ENCODE measurements at regions not wholly inside any gene's neighbourhood (a gene's known extent, or its start where the extent isn't known, plus 50 kb on each side); places are given as distances from the start of the nearest gene placed in this dataset.
"Not testable (repeated sequence)": the region's sequence is repeated elsewhere in the genome, so short reads cannot be mapped to it uniquely, and the experiment has no call there.

DNA sequence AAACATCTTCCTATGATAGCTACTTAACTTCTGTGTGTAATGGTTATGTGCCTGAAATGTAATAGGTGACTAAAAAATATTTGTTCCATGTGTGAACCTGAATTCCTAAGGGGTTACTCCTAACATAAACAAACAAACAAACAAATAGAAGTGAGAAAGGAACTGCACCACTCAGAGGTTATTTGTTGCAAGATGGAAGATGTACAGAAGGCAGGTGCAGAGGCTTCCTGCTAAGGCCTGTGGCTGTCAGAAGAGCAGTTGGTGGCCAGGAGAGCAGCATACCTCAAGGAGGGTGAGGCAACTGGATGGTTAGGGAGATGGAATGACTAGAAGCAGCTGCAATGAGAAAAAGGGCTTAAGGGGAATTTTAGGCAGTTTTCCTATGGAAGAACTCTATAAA, 940.6 kb downstream of the TTLL7 start:
- no peak overlapping the region for H3K4me3 ChIP-seq (ENCODE audit: low read depth, low read length)
- DNase-seq (ENCODE audit: low read depth) = no peak
- no peak for TF ChIP-seq POLR2A (IDR thresholded peaks at IDR 0.05; ENCODE audit: extremely low read depth, insufficient read length)
- no peak for TF ChIP-seq MYC (IDR thresholded peaks at IDR 0.05; ENCODE audit: low read depth, low read length)
- no peak for TF ChIP-seq CTCF (IDR thresholded peaks at IDR 0.05; ENCODE audit: low read depth, low read length)
- no peak for TF ChIP-seq MAX (IDR thresholded peaks at IDR 0.05; ENCODE audit: low read depth, low read length)

- no peak for DNase-seq (ENCODE audit: low read depth)
- TF ChIP-seq CTCF (IDR thresholded peaks at IDR 0.05; ENCODE audit: low read depth, low read length) (no peak), MAX (IDR thresholded peaks at IDR 0.05; ENCODE audit: low read depth, low read length) (no peak), MYC (IDR thresholded peaks at IDR 0.05; ENCODE audit: low read depth, low read length) (no peak), POLR2A (IDR thresholded peaks at IDR 0.05; ENCODE audit: extremely low read depth, insufficient read length) (no peak)
- H3K4me3 ChIP-seq (ENCODE audit: low read depth, low read length) = no peak overlapping the region
Measured at GRCh38 chr1:83055391-83056170, 943.4 kb downstream of the TTLL7 start.

DNA sequence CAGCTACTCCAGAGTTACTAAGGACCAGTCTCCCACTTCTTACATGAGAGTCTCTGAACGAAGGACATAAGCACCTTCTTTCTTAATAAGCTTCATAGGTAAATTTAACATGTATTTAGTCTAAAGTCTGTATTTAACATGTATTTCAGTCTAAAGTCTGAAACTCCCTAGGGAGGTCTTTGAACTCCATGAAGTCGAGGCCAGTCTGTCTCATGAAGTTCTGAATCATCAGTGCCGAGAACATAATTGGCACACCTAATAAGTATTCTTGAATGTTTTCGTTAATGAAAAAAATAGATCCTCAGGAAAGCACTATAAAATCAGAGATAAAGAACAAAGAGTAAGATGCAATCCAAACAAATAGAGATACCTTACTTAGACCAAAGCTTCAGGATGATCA, 945.5 kb downstream of the TTLL7 start:
- no peak for DNase-seq (ENCODE audit: low read depth)
- H3K4me3 ChIP-seq (ENCODE audit: low read depth, low read length) = no peak overlapping the region
- TF ChIP-seq POLR2A (IDR thresholded peaks at IDR 0.05; ENCODE audit: extremely low read depth, insufficient read length) (no peak), MAX (IDR thresholded peaks at IDR 0.05; ENCODE audit: low read depth, low read length) (no peak), MYC (IDR thresholded peaks at IDR 0.05; ENCODE audit: low read depth, low read length) (no peak), CTCF (IDR thresholded peaks at IDR 0.05; ENCODE audit: low read depth, low read length) (no peak)

DNA sequence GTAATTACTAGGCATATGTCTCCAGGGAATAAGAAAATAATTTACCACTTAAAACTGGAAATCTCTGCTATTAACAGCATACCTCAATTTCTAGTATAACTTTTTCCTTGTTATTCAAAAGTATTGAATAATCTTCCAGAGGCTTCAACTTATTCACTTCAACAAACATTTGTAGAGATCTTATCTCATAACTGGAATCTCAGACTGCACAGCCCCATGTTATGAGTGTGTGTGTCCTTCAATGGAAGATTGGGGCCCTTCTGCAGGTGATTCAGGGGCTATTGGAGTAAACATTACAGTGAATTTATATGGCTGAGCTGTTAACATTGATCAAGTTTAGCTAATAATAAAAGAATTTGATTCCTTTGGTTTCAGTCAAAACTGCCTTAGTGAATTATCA, 946.1 kb downstream of the TTLL7 start:
- no peak overlapping the region for H3K4me3 ChIP-seq (ENCODE audit: low read depth, low read length)

DNA sequence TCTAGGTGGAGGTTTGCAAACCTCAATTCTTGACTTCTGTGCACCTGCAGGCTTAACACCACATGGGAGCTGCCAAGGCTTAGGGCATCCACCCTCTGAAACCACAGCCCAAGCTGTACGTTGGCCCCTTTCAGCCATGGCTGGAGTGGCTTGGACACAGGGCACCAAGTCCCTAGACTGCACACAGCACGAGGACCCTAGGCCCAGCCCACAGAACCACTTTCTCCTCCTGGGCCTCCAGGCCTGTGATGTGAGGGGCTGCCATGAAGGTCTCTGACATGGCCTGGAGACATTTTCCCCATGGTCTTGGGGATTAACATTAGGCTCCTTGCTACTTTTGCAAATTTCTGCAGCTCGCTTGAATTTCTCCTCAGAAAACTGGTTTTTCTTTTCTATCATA, 947.9 kb downstream of the TTLL7 start:
- H3K4me3 ChIP-seq (ENCODE audit: low read depth, low read length); DNase-seq (ENCODE audit: low read depth): not testable (repeated sequence)

More for the DNA sequence above, 946.1 kb downstream of the TTLL7 start:
- TF ChIP-seq CTCF (IDR thresholded peaks at IDR 0.05; ENCODE audit: low read depth, low read length) (no peak), MYC (IDR thresholded peaks at IDR 0.05; ENCODE audit: low read depth, low read length) (no peak), POLR2A (IDR thresholded peaks at IDR 0.05; ENCODE audit: extremely low read depth, insufficient read length) (no peak), MAX (IDR thresholded peaks at IDR 0.05; ENCODE audit: low read depth, low read length) (no peak)
- no peak for DNase-seq (ENCODE audit: low read depth)

DNA sequence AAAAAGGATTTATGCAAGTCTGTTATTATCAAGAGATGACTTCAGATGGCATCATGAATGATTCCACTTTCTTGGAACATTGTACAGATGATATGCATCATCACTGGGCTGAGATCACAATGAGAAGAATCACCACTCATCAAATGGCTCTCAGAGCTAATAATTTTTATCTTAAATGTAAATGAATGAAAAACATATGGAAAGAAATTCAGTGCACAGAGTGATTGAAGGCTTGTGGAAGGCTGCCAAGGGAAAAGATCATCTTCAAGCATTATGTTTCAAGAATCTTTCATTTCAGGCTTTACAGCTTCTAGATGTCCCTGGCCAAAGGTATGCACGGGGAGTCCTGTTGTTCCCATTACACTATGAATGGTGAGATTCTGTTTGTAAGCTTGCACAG, 955.7 kb downstream of the TTLL7 start:
- TF ChIP-seq CTCF (IDR thresholded peaks at IDR 0.05; ENCODE audit: low read depth, low read length) (no peak), POLR2A (IDR thresholded peaks at IDR 0.05; ENCODE audit: extremely low read depth, insufficient read length) (no peak), MAX (IDR thresholded peaks at IDR 0.05; ENCODE audit: low read depth, low read length) (no peak), MYC (IDR thresholded peaks at IDR 0.05; ENCODE audit: low read depth, low read length) (no peak)
- DNase-seq (ENCODE audit: low read depth) = no peak
- H3K4me3 ChIP-seq (ENCODE audit: low read depth, low read length) = no peak overlapping the region

- not testable (repeated sequence) for DNase-seq (ENCODE audit: low read depth); H3K4me3 ChIP-seq (ENCODE audit: low read depth, low read length)
Measured at GRCh38 chr1:83039091-83039490, 959.8 kb downstream of the TTLL7 start.

Data from NB4 (cell line).